Astrocyte (in vitro differentiated cells and primary cell): ENCODE measurements at regions not wholly inside any gene's neighbourhood (a gene's known extent, or its start where the extent isn't known, plus 50 kb on each side); places are given as distances from the start of the nearest gene placed in this dataset.

Experiments used
- DNase-seq: peaks from one replicate; pipeline ENCODE4 v3.0.0-alpha.2; 2010; ENCODE audit warnings: low read depth
- FAIRE-seq: peaks from 2 replicates; lab custom pipeline; 2011; peaks lifted over from hg19 to GRCh38; lab: Jason Lieb, UNC
- H2AFZ ChIP-seq: 2 replicates; pipeline ENCODE4 v1.6.0; 2012; ENCODE audit warnings: low read depth, low read length, inconsistent platforms
- H3K27ac ChIP-seq: 2 replicates; pipeline ENCODE4 v1.5.1; 2011; ENCODE audit warnings: low read depth, low read length, inconsistent platforms
- H3K27me3 ChIP-seq: 2 replicates; pipeline ENCODE4 v1.6.0; 2011; ENCODE audit warnings: low read length, inconsistent platforms; ENCODE audit not compliant: insufficient read depth
- H3K36me3 ChIP-seq: 2 replicates; pipeline ENCODE4 v1.5.1; 2011; ENCODE audit warnings: low read length, inconsistent platforms; ENCODE audit not compliant: insufficient read depth
- H3K4me1 ChIP-seq: 2 replicates; pipeline ENCODE4 v1.5.1; 2011; ENCODE audit warnings: low read length, inconsistent platforms; ENCODE audit not compliant: insufficient read depth
- H3K4me2 ChIP-seq: 2 replicates; pipeline ENCODE4 v1.6.0; 2012; ENCODE audit warnings: low read length, inconsistent platforms
- H3K4me3 ChIP-seq: 2 replicates; pipeline ENCODE4 v1.5.1; 2011; ENCODE audit warnings: low read depth, mild to moderate bottlenecking, low read length, inconsistent platforms; ENCODE audit not compliant: insufficient read depth
- H3K79me2 ChIP-seq: 2 replicates; pipeline ENCODE4 v1.6.0; 2012; ENCODE audit warnings: mild to moderate bottlenecking, low read length, inconsistent platforms; ENCODE audit not compliant: insufficient read depth
- H3K9ac ChIP-seq: 2 replicates; pipeline ENCODE4 v1.6.0; 2012; ENCODE audit warnings: mild to moderate bottlenecking, low read length, inconsistent platforms
- H3K9me3 ChIP-seq: 2 replicates; pipeline ENCODE4 v1.5.1; 2012; ENCODE audit warnings: low read depth, mild to moderate bottlenecking, low read length, inconsistent platforms; ENCODE audit not compliant: insufficient read depth
- H4K20me1 ChIP-seq: 2 replicates; pipeline ENCODE4 v1.6.0; 2012; ENCODE audit warnings: low read length, inconsistent platforms; ENCODE audit not compliant: insufficient read depth
- H3K27ac Mint-ChIP-seq: one replicate; pipeline ENCODE4 v1.8.0; 2021; ENCODE audit warnings: mild to moderate bottlenecking, mixed read lengths; ENCODE audit not compliant: unreplicated experiment
- H3K27me3 Mint-ChIP-seq: one replicate; pipeline ENCODE4 v1.8.0; 2021; ENCODE audit warnings: low read depth, mixed read lengths; ENCODE audit not compliant: unreplicated experiment
- H3K36me3 Mint-ChIP-seq: one replicate; pipeline ENCODE4 v1.8.0; 2021; ENCODE audit warnings: low read depth, mixed read lengths; ENCODE audit not compliant: unreplicated experiment
- H3K4me1 Mint-ChIP-seq: one replicate; pipeline ENCODE4 v1.8.0; 2021; ENCODE audit warnings: low read depth, mixed read lengths; ENCODE audit not compliant: unreplicated experiment
- H3K4me3 Mint-ChIP-seq: one replicate; pipeline ENCODE4 v1.8.0; 2021; ENCODE audit warnings: mild to moderate bottlenecking, moderate library complexity, mixed read lengths; ENCODE audit not compliant: unreplicated experiment
- H3K9me3 Mint-ChIP-seq: one replicate; pipeline ENCODE4 v1.8.0; 2021; ENCODE audit warnings: mild to moderate bottlenecking, mixed read lengths; ENCODE audit not compliant: unreplicated experiment
- EZH2 ChIP-seq: IDR thresholded peaks from 2 replicates; pipeline ENCODE4 v1.6.1; 2012; ENCODE audit warnings: mild to moderate bottlenecking, low read length, inconsistent platforms; ENCODE audit not compliant: insufficient read depth
- TF ChIP-seq, protein P1 (sequence below): IDR thresholded peaks from 2 replicates; pipeline ENCODE4 v1.5.1; 2011; ENCODE audit warnings: low read depth, mild to moderate bottlenecking, inconsistent platforms, low read length, moderate library complexity; ENCODE audit not compliant: insufficient read depth

DNA sequence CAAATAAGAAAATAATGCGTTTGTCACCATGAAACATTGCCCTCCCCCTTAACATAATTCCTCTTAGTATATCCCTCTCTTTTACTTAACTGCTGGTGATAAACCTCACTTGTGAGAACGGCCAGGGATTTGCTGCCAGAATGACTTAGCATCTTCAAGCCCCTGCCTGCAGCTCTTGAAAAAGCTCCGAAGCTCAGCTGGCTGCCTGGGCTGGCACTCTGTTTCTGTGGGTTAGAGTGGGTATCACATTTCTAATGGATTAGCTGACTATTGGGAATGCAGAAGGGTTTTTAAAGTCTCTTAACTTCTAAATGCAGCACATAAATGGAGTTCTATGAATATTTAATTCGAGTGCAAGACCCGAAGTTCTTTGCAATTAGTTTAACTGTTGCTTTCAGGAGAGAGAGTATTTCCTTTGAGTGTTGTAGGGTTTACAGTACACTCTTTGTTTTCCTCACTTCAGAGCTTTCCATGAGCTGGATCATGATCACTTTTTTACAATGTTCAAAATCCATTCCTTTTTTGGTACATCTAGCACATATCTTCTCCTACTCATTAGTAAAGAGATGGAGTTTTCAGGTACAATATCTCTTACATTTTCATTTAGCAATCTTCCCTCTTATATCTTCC lies 124.7 kb upstream of the RBMS3 start:
- DNase-seq (no peak), FAIRE-seq (no peak)
- H3K79me2 ChIP-seq, result no peaks in the 10 kb centered on the region
- H3K36me3 ChIP-seq, result no peaks in the 10 kb centered on the region
- Mint-ChIP-seq H3K4me3 (no peak overlapping the region), H3K27me3 (no peaks in the 10 kb centered on the region), H3K4me1 (peaks cover 2% of the 10 kb centered on the region), H3K36me3 (no peaks in the 10 kb centered on the region), H3K9me3 (no peaks in the 10 kb centered on the region), H3K27ac (no peak overlapping the region)
- H3K4me1 ChIP-seq, result no peaks in the 10 kb centered on the region
- no peak overlapping the region for H3K4me2 ChIP-seq
- H4K20me1 ChIP-seq, result no peaks in the 10 kb centered on the region
- no peaks in the 10 kb centered on the region for H3K27me3 ChIP-seq
- H3K9me3 ChIP-seq, result no peaks in the 10 kb centered on the region
- H2AFZ ChIP-seq, result no peak overlapping the region
- no peak overlapping the region for H3K4me3 ChIP-seq
- H3K27ac ChIP-seq, result no peak overlapping the region
- TF ChIP-seq EZH2, result no peak
- TF ChIP-seq, protein P1, sequence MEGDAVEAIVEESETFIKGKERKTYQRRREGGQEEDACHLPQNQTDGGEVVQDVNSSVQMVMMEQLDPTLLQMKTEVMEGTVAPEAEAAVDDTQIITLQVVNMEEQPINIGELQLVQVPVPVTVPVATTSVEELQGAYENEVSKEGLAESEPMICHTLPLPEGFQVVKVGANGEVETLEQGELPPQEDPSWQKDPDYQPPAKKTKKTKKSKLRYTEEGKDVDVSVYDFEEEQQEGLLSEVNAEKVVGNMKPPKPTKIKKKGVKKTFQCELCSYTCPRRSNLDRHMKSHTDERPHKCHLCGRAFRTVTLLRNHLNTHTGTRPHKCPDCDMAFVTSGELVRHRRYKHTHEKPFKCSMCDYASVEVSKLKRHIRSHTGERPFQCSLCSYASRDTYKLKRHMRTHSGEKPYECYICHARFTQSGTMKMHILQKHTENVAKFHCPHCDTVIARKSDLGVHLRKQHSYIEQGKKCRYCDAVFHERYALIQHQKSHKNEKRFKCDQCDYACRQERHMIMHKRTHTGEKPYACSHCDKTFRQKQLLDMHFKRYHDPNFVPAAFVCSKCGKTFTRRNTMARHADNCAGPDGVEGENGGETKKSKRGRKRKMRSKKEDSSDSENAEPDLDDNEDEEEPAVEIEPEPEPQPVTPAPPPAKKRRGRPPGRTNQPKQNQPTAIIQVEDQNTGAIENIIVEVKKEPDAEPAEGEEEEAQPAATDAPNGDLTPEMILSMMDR, result no peak
- no peak overlapping the region for H3K9ac ChIP-seq

DNA sequence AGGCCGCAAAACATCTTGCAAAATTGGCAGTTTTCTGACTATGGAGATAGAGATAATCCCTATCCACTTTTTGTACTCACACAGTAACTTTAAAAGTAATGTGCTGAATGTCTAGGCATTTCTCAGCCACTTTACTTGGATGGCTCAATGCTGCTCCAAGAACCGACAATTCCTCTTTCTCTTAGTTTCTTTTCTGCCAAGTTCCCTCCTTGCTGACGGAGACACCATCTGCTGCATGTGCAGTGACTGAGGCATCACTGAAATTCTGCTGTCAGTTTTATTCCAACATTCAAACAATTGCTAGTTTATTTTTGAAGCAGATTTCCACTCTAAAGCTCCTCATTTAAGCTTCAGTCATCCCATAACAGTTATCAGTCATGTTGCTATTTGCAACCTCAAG lies 116.0 kb upstream of the RBMS3 start:
- FAIRE-seq (no peak), DNase-seq (no peak)
- Histone ChIP-seq H3K79me2 (no peaks in the 10 kb centered on the region), H2AFZ (no peak overlapping the region), H3K9ac (no peak overlapping the region), H3K4me1 (no peaks in the 10 kb centered on the region), H4K20me1 (no peaks in the 10 kb centered on the region), H3K27ac (no peak overlapping the region), H3K9me3 (no peaks in the 10 kb centered on the region), H3K4me3 (no peak overlapping the region), H3K36me3 (no peaks in the 10 kb centered on the region), H3K4me2 (no peak overlapping the region), H3K27me3 (no peaks in the 10 kb centered on the region)
- peaks cover 2% of the 10 kb centered on the region for H3K4me1 Mint-ChIP-seq
- H3K27ac Mint-ChIP-seq, result no peak overlapping the region
- no peaks in the 10 kb centered on the region for H3K36me3 Mint-ChIP-seq
- H3K4me3 Mint-ChIP-seq, result no peak overlapping the region
- H3K27me3 Mint-ChIP-seq, result no peaks in the 10 kb centered on the region
- TF ChIP-seq, protein P1, result no peak
- no peak for TF ChIP-seq EZH2
- H3K9me3 Mint-ChIP-seq, result no peaks in the 10 kb centered on the region

DNA sequence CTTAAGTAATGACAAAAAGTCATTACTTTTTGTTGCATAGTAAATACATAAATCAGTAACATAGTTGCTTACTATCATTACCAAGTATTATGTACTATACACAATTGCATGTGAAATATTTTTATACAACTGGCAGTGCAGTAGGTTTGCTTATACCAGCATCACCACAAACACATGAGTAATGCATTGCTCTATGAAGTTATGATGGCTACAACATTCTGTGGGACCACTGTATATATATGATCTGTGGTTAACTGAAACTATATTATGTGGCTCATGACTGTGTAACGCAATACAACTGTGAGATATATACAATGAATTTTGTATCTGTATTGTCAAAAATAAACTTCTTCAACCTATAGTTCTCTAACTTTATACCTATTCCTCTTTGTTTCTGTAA lies 113.7 kb upstream of the RBMS3 start:
- Mint-ChIP-seq H3K27me3 (no peaks in the 10 kb centered on the region), H3K4me1 (peaks cover 18% of the 10 kb centered on the region), H3K27ac (no peak overlapping the region), H3K4me3 (no peak overlapping the region), H3K36me3 (no peaks in the 10 kb centered on the region), H3K9me3 (no peaks in the 10 kb centered on the region)
- H3K27ac ChIP-seq, result no peak overlapping the region
- H3K4me2 ChIP-seq, result no peak overlapping the region
- no peaks in the 10 kb centered on the region for H3K27me3 ChIP-seq
- H3K4me1 ChIP-seq, result peaks cover 11% of the 10 kb centered on the region
- H2AFZ ChIP-seq, result no peak overlapping the region
- H4K20me1 ChIP-seq, result no peaks in the 10 kb centered on the region
- no peak overlapping the region for H3K9ac ChIP-seq
- FAIRE-seq (no peak), DNase-seq (no peak)
- TF ChIP-seq, protein P1, result no peak
- no peak for TF ChIP-seq EZH2
- no peaks in the 10 kb centered on the region for H3K36me3 ChIP-seq
- H3K79me2 ChIP-seq, result no peaks in the 10 kb centered on the region
- no peaks in the 10 kb centered on the region for H3K9me3 ChIP-seq
- H3K4me3 ChIP-seq, result no peak overlapping the region
